ENCODE measurements at regions not wholly inside any gene's neighbourhood (a gene's known extent, or its start where the extent isn't known, plus 50 kb on each side); places are given as distances from the start of the nearest gene placed in this dataset.

DNA sequence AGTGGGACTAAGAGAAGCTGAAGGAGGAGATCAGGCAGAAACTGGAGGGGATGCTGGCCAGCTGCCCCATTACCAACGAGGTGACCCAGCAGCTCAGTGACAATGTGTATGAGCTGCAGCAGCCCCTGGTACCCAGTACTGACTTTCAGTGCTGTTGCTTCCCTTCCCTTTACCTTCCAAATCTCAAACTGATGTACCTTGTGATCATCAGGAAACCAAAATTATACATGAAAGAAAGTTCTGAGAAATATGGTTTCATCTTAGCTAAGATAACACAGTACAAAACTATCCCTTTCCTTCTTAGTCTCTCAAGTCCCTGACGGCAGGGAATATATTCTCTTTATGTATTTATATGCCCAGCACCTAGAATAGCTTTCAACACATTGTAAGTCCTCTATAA, 52.3 kb upstream of the CERS6 start:
- no peak for TF ChIP-seq ZNF274 (IDR thresholded peaks at IDR 0.05; ENCODE audit: low read length)
- no peak for TF ChIP-seq ZNF274 (tag by site-specific recombination; IDR thresholded peaks at IDR 0.05; ENCODE audit: borderline replicate concordance)
- no peak for TF ChIP-seq ZNF792 (tag by site-specific recombination; IDR thresholded peaks at IDR 0.05)
- TF ChIP-seq ZNF132 (tag by site-specific recombination; IDR thresholded peaks at IDR 0.05; ENCODE audit: borderline replicate concordance) = no peak

Data from HEK293 (cell line).